ENCODE measurements at regions not wholly inside any gene's neighbourhood (a gene's known extent, or its start where the extent isn't known, plus 50 kb on each side); places are given as distances from the start of the nearest gene placed in this dataset.

- TF ChIP-seq YY1 (IDR thresholded peaks at IDR 0.05; ENCODE audit: insufficient read depth, insufficient read length) (no peak), ZNF274 (IDR thresholded peaks at IDR 0.05; ENCODE audit: low read depth, low read length) (no peak)
These were observed 142.1 kb upstream of the ARL4C start for GRCh38 chr2:234638966-234639365.

Measured in NT2/D1 (cell line).